Loucy (cell line): ENCODE measurements at regions not wholly inside any gene's neighbourhood (a gene's known extent, or its start where the extent isn't known, plus 50 kb on each side); places are given as distances from the start of the nearest gene placed in this dataset.

Experiments used
- H2AFZ ChIP-seq: fragments of 200-600 bp; sonication (generic); 2 replicates; pipeline ENCODE4 v1.6.0; 2016; ENCODE audit warnings: antibody characterized with exemption, mild to moderate bottlenecking, low read length, moderate library complexity
- H3F3A ChIP-seq: fragments of 200-600 bp; 2 replicates; pipeline ENCODE4 v1.6.0; 2016; ENCODE audit warnings: antibody characterized with exemption, low read depth, mild to moderate bottlenecking
- H3K27me3 ChIP-seq: fragments of 200-600 bp; sonication (generic); 2 replicates; pipeline ENCODE4 v1.6.1; 2014; ENCODE audit warnings: low read length, mild to moderate bottlenecking; ENCODE audit not compliant: insufficient read depth, poor library complexity, severe bottlenecking
- H3K36me3 ChIP-seq: fragments of 200-600 bp; sonication (generic); 2 replicates; pipeline ENCODE4 v1.6.1; 2016; ENCODE audit warnings: low read length; ENCODE audit not compliant: insufficient read depth
- H3K4me1 ChIP-seq: fragments of 200-600 bp; sonication (generic); 2 replicates; pipeline ENCODE4 v1.5.1; 2014; ENCODE audit warnings: low read length, mild to moderate bottlenecking; ENCODE audit not compliant: insufficient read depth, poor library complexity, severe bottlenecking
- H3K4me2 ChIP-seq: fragments of 200-600 bp; sonication (generic); 2 replicates; pipeline ENCODE4 v1.6.0; 2014; ENCODE audit warnings: antibody characterized with exemption, low read length, low read depth, mild to moderate bottlenecking; ENCODE audit not compliant: poor library complexity, severe bottlenecking
- H3K4me3 ChIP-seq: fragments of 200-600 bp; sonication (generic); 2 replicates; pipeline ENCODE4 v1.5.1; 2014; ENCODE audit warnings: low read length, mild to moderate bottlenecking, mixed read lengths; ENCODE audit not compliant: poor library complexity, severe bottlenecking
- H3K79me2 ChIP-seq: fragments of 200-600 bp; sonication (generic); 2 replicates; pipeline ENCODE4 v1.6.1; 2014; ENCODE audit warnings: low read length; ENCODE audit not compliant: insufficient read depth
- H3K9ac ChIP-seq: fragments of 200-600 bp; sonication (generic); 2 replicates; pipeline ENCODE4 v1.6.0; 2014; ENCODE audit warnings: mild to moderate bottlenecking, low read depth, low read length, moderate library complexity; ENCODE audit not compliant: poor library complexity, severe bottlenecking
- H3K9me2 ChIP-seq: fragments of 200-600 bp; sonication (generic); replicated peaks from 2 replicates; pipeline ENCODE4 v1.6.1; 2016; ENCODE audit warnings: low read depth, low read length, mixed read lengths
- H3K9me3 ChIP-seq: fragments of 200-600 bp; sonication (generic); 2 replicates; pipeline ENCODE4 v1.6.1; 2014; ENCODE audit warnings: mild to moderate bottlenecking, antibody characterized with exemption, low read length, low read depth; ENCODE audit not compliant: insufficient read depth
- H4K20me1 ChIP-seq: fragments of 200-600 bp; sonication (generic); 2 replicates; pipeline ENCODE4 v1.6.0; 2014; ENCODE audit warnings: antibody characterized with exemption, low read length, mild to moderate bottlenecking; ENCODE audit not compliant: insufficient read depth, poor library complexity, severe bottlenecking
- CTCF ChIP-seq: fragments of 200-600 bp; sonication (generic); conservative IDR thresholded peaks from 2 replicates; pipeline ENCODE4 v1.5.1; 2014; ENCODE audit warnings: mild to moderate bottlenecking, antibody characterized with exemption, low read length
- EZH2phosphoT487 ChIP-seq: fragments of 200-600 bp; IDR thresholded peaks from 2 replicates; pipeline ENCODE4 v1.6.1; 2018; ENCODE audit warnings: antibody characterized with exemption, mild to moderate bottlenecking, moderate library complexity, borderline replicate concordance

GRCh38 chr12:58540480-58541299 is 379.6 kb downstream of the LRIG3 start:
- TF ChIP-seq CTCF (peak; percentile 95), EZH2phosphoT487 (no peak)
- Histone ChIP-seq H3K36me3 (no peaks in the 10 kb centered on the region), H3K9me2 (no peaks in the 10 kb centered on the region), H4K20me1 (no peaks in the 10 kb centered on the region), H3K9ac (no peak overlapping the region), H3K4me1 (no peaks in the 10 kb centered on the region), H3K79me2 (no peaks in the 10 kb centered on the region), H2AFZ (0 out of 2 replicates have a peak overlapping the region, but pooled peaks have one; percentile 8), H3K27me3 (no peaks in the 10 kb centered on the region), H3K9me3 (no peaks in the 10 kb centered on the region), H3F3A (no peaks in the 10 kb centered on the region), H3K4me2 (no peak overlapping the region), H3K4me3 (no peak overlapping the region)

- Histone ChIP-seq H4K20me1 (no peaks in the 10 kb centered on the region), H3K27me3 (no peaks in the 10 kb centered on the region), H3K79me2 (no peaks in the 10 kb centered on the region), H3F3A (no peaks in the 10 kb centered on the region), H3K9me2 (no peaks in the 10 kb centered on the region), H3K9ac (no peak overlapping the region), H2AFZ (no peak overlapping the region), H3K4me3 (no peak overlapping the region), H3K36me3 (no peaks in the 10 kb centered on the region), H3K4me2 (no peak overlapping the region), H3K4me1 (no peaks in the 10 kb centered on the region), H3K9me3 (no peaks in the 10 kb centered on the region)
- TF ChIP-seq CTCF (no peak), EZH2phosphoT487 (no peak)
Measured at GRCh38 chr12:58541300-58541690, 379.0 kb downstream of the LRIG3 start.

GRCh38 chr12:58544281-58544680 is 376.0 kb downstream of the LRIG3 start:
- H4K20me1 ChIP-seq: no peaks in the 10 kb centered on the region
- H3K9ac ChIP-seq: no peak overlapping the region
- H3K36me3 ChIP-seq: no peaks in the 10 kb centered on the region
- H3K9me2 ChIP-seq: no peaks in the 10 kb centered on the region
- H3K79me2 ChIP-seq: no peaks in the 10 kb centered on the region
- TF ChIP-seq EZH2phosphoT487 (no peak), CTCF (no peak)
- no peak overlapping the region for H3K4me2 ChIP-seq
- no peaks in the 10 kb centered on the region for H3K9me3 ChIP-seq
- no peaks in the 10 kb centered on the region for H3K4me1 ChIP-seq
- H3K4me3 ChIP-seq: no peak overlapping the region
- no peaks in the 10 kb centered on the region for H3F3A ChIP-seq
- H2AFZ ChIP-seq: no peak overlapping the region
- no peaks in the 10 kb centered on the region for H3K27me3 ChIP-seq
